Umbilical cord (tissue), 1 donor: ENCODE measurements at regions not wholly inside any gene's neighbourhood (a gene's known extent, or its start where the extent isn't known, plus 50 kb on each side); places are given as distances from the start of the nearest gene placed in this dataset.
"Not testable (repeated sequence)": the region's sequence is repeated elsewhere in the genome, so short reads cannot be mapped to it uniquely, and the experiment has no call there.

Source experiments
- DNase-seq: peaks from one replicate; pipeline ENCODE4 v3.0.0-alpha.2; 2015; ENCODE audit warnings: low spot score

- DNase-seq: not testable (repeated sequence)
These were observed 59.8 kb upstream of the FAM72C start for GRCh38 chr1:144031550-144031949.

DNA sequence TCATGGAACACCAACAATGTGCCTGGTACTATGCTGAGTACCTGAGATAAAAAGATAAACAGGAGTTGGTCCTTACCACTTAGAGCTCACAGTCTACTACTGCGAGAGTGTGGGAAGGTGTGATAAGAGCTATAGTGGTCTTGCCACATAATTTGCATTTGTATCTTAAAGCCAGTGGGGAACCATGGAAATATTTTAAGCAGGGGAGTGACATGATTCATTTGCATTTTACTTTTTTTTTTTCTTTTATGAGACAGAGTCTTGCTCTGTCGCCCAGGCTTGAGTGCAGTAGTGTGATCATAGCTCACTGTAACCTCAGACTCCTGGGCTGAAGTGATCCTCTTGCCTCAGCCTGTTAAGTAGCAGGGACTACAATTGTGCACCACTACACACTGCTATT lies 54.2 kb upstream of the FAM72C start:
- not testable (repeated sequence) for DNase-seq

DNA sequence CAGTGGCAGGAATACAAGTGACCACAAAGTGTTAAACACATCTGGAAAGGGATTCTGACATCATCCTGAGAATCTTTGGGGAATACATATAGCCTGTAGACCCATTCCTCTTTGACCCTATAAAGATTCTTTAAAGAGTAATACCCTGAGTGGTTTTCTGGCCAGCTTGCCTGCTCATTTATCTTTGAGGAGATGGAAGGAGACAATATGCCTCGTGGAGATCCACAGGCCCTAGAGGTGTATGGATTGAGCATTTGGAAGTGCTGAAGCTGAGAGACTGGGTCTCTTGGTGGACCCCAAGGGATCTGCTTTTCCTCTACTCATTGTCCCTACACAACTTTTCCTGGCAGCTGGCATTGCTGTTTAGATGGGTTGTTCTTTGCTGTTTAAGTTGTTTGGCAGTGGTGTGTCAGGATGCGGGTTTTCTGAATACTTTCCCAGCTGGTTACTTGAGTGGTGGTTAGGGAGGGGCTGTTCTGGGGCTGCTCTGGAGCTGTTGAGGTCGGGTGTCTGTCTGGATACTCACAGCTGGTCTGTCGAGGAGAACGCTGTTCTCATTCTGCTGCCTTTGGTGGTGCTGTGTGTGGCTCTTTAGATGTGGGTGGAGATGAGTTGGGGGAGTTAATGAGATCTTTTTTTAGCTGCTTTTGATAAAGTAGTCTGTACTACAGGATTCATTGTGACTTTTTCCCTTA lies 50.1 kb upstream of the FAM72C start:
- DNase-seq: not testable (repeated sequence)
